ENCODE measurements at regions not wholly inside any gene's neighbourhood (a gene's known extent, or its start where the extent isn't known, plus 50 kb on each side); places are given as distances from the start of the nearest gene placed in this dataset.
A peak's percentile ranks its signal among the peaks of the same experiment; 100 is the strongest.
"Not testable (repeated sequence)": the region's sequence is repeated elsewhere in the genome, so short reads cannot be mapped to it uniquely, and the experiment has no call there.

DNA sequence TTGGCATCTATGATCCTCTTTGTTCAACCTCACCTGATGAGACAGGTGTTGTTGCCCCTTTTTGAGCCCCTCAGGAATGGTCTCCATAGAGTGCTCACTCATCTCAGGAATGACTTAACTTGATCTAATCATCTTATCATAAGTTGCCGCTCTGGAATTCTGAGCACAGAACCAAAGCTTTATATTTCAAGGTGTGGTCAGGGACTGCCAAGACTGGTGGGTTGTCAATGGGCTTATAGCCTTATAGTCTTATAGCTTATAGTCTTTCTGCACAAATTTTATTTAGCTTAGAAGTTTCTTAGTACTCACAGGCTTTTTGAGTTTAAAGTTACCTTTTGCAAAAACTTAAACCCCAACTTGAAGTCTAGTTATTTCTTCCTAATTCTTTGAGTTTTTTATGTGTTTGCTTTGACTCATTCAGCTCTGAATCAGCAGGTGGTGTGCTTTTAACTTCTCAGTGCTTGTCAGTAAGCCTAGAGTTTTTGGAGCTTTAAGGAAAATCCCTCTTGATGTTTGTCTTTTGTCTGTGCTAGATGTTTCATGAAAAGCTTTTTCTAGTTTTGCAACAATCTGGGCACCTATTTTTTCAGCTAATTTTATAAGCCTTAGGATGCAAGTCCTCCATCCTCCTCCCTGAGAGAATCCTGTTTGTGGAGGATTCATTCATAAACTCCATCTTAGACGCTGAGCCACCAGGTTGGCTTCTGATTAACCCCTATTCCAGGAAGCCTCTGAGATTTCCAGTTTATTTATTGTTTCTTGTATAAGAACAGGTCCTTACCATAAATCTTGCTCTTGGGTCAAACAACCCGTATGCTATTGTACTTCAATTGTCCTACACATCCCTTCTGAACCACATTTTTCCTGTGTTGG lies 72.3 kb upstream of the SSTR4 start:
- DNase-seq, result no peak

DNA sequence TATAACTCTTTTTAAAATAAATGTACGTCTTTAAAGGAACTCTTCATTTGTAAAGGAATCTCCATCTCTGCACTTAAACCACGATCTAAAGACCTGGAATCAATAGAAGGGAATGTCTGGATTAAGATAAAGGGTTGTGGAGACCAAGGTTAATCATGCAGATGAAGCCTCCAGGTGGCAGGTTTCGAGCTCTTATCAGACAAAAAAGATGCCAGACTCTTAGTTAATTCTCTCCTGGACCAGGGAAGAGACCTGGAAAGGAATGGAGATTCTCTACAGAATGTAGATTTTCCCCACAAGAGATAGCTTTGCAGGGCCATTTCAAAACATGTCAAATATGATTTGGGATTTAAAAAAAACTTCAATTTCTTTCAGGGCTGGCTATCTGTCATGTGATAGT lies 71.5 kb upstream of the SSTR4 start:
- no peak for DNase-seq

GRCh38 chr20:22966787-22967464 lies 68.2 kb upstream of the SSTR4 start:
- DNase-seq, result no peak

DNA sequence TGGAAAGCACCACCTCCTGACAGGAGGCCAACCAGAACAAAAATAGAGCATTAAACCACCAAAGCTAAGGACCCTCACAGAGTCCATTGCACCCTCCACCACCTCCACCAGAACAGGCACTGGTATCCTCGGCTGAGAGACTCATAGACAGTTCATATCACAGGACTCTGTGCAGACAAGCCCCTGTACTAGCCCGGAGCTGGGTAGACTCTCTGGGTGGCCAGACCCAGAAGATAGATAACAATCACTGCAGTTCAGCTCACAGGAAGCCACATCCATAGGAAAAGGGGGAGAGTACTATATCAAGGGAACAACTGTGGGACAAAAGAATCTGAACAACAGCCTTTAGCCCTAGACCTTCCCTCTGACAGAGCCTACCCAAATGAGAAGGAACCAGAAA lies 67.4 kb upstream of the SSTR4 start:
- not testable (repeated sequence) for DNase-seq

GRCh38 chr20:22969031-22969430 lies 66.1 kb upstream of the SSTR4 start:
- not testable (repeated sequence) for DNase-seq

GRCh38 chr20:22971077-22971476 lies 64.0 kb upstream of the SSTR4 start:
- DNase-seq, result not testable (repeated sequence)

DNA sequence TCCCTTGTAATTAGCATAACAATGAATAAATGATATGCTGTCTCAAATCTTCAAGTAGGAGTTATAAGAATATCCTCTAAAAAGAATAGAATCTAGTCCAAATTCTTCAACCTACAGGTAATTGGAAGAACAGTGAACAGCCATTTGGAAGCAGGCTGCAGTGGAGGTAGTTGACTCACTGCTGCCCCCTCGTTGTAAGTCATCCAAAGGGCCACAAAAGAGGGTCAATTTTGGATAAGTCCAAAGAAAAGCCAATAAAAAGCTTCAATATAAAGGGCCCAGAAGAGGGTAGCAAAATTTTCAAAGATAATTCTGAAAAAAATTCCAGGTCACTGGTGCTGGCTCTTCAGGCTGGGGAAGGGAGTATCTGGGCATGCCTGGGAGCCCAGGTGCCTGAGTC lies 60.8 kb upstream of the SSTR4 start:
- DNase-seq, result no peak

GRCh38 chr20:22977047-22977785 lies 57.9 kb upstream of the SSTR4 start:
- no peak for DNase-seq

- DNase-seq, result no peak
Measured at GRCh38 chr20:22984008-22984407, 51.1 kb upstream of the SSTR4 start.

DNA sequence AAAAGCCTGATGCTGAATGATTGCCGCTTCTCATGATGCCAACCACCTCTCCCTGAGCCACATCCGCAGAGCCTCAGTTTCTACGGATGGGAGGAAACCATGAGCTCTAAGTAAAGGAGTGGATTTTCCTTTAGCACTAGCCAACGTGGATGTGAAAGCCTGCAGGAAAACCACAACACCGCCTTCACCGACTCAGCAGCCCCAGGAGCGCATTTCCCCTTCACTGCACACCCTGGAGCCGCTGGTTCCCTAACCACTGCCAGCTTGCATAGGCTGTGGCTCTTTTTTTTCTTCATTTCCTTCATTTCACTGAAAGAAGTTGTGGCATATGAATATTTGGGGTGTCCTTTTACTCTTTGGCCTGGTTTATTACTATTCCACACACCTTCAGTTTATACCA lies 50.5 kb upstream of the SSTR4 start:
- DNase-seq, result peak in 1 of 14 donors; percentile 2

DNA sequence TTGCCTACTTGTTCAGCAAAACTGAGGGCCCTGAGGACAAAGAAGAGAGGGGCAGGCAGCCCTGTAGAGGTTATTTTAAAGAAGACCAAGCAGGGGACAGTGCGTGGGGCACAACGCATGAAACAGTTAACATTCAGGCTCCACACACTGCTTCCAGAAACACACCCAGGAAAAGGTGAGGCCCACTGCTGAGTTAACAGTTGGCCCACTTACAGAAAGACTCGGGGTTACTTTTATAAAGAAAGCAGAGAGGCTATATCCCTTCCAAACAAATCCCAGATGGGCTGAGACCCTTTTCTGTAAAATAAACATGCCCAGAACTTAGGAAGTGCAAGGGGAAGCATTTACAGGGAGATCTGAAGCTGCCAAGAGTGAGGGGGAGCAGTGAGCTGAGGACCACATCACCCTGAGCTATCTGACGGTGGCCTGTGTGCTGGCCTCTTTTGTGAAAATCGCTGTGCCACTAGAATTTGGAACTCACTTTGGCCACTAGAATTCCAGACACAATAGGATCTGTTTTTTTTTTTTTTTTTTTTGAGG lies 49.8 kb upstream of the SSTR4 start:
- no peak for DNase-seq

Data from C1 segment of cervical spinal cord (tissue), 14 donors.